ENCODE measurements at regions not wholly inside any gene's neighbourhood (a gene's known extent, or its start where the extent isn't known, plus 50 kb on each side); places are given as distances from the start of the nearest gene placed in this dataset.
"Not testable (repeated sequence)": the region's sequence is repeated elsewhere in the genome, so short reads cannot be mapped to it uniquely, and the experiment has no call there.

DNA sequence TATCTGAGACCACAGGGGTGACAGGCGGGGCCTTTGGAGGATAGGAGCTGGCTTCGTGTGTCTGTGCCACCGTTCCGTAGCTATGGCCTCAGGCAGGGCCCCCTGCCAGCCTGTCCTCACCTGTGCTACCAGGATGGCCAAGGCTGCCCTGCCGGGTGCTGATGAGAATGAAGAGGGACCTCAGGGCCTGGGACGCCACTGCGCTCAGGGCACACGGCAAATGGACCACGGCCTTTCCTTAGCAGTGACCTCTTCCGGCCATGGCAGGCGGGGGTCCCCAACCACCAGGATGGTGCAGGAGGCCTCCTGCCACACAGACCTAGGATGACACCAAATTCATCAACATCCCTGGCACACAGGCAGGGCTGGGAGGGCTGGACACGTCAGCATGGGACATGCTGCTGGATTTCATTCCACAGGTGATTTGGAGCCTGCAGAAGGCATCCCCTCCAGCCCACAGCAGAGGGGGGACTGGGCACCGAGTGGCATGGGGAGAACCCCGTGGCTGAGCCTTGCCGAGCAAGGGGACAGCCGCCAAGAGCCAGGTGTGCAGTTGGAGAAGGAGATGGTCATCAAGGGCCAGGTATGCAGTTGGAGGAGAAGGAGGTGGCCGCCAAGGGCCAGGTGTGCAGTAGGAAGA is 1321.0 kb downstream of the BRD1 start:
- no peak for DNase-seq (ENCODE audit: low read depth)

DNA sequence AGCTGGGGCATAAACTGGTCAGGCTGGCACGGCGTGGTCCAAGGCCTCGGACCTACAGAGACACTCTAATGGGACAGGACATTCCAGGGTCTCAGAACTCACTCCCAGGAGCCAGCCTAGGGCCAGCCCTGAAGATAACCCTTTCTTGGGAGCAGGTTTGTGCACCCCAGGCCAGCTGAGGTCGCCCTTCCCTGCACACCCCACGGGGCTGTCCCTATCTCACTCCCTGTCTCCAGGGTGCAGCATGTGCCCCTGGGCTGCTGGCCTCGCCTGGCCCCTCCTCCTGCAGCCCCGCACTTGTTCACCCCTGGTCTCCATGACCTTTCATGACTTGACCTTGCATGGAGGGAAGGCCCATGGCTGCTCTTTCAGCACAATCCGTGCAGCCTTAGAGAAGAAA is 1321.8 kb downstream of the BRD1 start:
- no peak for DNase-seq (ENCODE audit: low read depth)

GRCh38 chr22:48504519-48505140 is 1323.0 kb downstream of the BRD1 start:
- no peak for DNase-seq (ENCODE audit: low read depth)

GRCh38 chr22:48503876-48504275 is 1323.8 kb downstream of the BRD1 start:
- no peak for DNase-seq (ENCODE audit: low read depth)

DNA sequence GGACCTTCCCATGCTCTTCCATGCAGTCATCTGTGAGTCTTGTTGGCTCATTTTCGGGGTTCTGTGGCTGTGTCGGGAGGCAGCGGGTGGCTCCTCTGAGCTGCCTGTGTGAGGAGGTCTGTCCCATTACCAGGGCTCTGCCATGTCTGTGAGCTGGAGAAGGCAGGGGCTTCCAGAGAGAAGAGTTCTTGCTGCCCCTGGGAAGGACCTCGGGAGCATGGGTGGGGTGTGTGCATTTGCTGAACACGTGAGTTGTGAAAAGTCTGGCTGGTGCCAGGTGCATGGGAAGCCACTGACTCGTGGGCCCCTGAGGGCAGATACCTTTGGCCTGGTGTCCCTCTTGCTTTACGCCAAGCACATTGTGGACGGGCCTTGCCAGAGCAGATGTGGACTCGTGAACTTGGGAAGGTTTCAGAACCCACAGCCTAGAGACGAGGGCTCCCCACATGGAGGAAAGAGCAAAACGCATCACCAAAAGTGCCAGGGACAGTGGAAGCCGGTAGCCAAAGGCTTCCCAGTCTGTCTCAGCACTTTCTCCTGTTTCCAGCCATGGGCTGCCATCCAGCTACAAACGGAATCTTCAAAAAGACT is 1324.5 kb downstream of the BRD1 start:
- no peak for DNase-seq (ENCODE audit: low read depth)

DNA sequence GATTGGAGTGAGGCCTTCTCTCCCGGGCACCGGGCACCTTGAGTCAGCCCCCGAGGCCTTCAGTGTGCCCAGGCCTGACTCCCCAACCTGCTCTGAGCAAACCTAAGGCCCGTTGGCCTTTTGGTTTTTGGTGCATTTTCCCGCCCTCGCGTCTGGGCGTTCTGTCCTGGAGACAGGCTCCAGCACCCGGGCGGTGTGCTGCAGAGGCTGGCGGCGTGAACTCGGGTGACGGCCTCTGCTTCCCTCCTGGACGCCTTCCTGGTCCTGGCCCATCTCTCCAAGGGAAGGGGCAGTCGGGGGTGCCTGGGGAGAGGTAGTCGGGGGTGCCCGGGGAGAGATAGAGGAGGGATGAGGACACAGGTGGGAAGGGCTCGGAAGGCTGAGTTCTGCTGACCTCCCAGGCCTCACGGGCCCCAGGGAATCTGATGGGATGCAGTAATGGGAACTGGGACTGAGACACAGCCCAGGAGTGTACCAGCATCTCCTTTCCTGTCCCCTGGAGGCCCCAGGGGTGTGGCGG is 1326.4 kb downstream of the BRD1 start:
- no peak for DNase-seq (ENCODE audit: low read depth)

DNA sequence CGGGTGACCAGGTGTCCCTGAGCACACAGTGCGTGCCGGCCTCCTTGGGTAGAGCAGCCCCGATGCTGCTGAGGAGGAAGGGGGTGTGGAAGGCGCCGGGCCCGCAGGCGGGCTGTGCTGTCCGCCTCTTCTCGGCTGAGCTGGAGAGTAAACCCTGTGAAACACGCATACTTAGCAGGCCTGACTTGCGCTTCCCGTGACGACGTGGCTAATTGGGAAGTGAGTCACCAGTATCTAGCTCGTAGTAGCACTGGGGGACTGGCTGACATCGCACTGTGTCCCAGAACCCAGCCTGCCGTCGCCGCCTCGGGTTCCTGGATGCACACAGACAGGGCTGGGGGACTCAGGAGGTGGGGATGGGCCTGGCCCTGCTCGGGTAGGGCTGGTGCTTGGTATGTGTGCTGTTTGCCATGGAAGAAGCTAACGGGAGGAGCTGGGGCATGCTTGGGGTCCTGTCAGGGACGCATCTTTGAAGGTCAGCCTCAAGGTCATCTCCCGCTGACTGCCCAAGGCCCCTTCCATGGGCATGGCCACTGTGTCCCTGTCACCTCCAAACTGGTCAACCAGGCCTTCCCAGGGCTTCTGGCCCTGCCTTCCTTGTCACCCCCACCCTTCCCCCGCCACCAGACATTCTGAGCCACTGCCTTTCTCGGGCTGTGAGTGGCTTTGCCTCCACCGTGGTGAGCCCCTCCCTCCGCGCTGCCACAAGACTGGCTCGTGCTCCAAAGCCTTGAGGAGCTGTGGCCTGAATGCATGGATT is 1327.0 kb downstream of the BRD1 start:
- no peak for DNase-seq (ENCODE audit: low read depth)

- DNase-seq (ENCODE audit: low read depth): no peak
These were observed 1327.9 kb downstream of the BRD1 start for GRCh38 chr22:48499456-48500425.

DNA sequence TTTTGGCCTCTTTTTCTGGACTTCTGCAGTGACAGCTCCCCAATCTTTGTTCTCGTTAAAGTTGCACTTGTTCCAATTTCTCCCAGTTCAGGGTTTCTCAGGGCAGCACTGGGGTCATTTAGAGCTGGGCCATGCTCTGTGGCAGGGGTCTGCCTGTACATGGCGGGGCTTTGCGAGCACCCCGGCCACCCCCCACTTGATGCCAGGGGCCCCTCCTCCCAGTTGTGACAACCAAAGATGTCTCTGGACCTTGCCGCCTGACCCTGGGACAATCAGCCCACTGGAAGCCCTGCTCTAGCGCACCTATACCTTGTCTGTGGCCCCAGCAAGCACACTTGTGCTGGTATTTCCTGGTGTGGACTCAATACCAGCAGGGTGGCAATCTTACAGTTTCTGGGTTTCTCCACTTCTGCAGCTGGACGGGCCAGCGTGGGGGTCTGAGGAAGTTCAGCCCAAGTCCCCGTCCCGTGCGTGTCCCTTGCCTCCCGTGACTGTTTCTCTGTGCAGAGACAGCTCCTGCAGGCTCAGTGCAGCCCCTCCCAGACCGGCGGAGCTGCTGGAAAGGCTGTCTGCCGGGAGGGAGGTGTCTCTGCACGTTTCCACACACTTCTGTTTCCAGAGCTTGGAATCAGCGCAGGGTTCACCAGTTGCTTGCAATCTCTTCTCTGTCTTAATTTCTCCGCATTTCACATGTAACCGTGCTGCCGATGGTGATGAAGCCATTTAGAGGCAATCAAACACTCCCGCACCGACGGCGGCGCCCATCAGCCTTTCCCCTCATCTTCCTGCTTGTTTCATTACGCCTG is 1328.9 kb downstream of the BRD1 start:
- DNase-seq (ENCODE audit: low read depth): no peak

DNA sequence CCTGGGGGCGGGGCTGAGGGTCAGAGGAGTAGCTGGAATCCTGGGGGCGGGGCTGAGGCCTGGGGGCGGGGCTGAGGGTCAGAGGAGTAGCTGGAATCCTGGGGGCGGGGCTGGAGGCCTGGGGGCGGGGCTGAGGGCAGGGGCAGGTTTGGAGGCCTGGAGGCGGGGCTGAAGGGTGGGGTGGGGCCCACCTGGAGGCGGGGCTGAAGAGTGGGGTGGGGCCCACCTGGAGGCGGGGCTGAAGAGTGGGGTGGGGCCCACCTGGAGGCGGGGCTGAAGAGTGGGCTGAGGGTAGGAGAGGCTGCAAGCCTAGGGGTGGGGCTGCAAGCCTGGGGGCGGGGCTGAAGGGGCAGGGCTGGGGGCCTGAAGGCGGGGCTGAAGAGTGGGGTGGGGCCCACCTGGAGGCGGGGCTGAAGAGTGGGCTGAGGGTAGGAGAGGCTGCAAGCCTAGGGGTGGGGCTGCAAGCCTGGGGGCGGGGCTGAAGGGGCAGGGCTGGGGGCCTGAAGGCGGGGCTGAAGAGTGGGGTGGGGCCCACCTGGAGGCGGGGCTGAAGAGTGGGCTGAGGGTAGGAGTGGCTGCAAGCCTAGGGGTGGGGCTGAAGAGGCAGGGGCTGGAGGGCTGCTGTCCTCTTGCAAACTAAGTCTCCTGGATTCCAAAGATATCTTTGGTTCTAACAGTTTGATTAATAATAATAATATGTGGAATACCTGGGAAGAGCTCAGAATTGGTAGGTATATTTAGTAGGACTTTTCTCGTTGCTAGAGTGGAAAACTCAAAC is 1329.7 kb downstream of the BRD1 start:
- DNase-seq (ENCODE audit: low read depth): not testable (repeated sequence)

DNA sequence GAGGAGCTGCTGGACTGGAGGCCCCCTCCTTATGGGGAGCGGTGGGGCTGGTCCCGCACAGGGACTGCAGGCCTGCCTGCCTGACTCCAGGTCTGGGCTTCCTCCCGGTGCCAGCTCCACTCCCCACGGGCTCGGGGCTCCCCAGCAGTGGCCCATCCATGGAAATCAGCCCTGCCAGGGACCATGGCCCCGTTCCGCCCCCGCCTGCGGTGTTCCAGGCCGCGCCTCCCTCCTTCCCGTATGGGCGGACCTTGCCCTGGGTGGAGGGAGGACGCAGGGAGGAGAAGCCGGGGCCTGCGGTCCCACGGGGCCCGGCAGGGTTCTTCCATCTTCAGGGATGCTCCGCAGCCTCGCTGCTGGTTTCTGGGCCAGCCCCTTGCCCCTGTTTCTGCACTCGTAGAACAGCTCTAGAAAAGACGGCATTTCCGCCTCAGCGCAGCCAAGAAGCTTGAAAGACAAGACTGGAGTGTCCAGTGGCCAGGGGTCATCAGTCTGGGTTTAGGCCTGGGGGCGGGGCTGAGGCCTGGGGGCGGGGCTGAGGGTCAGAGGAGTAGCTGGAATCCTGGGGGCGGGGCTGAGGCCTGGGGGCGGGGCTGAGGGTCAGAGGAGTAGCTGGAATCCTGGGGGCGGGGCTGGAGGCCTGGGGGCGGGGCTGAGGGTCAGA is 1330.6 kb downstream of the BRD1 start:
- DNase-seq (ENCODE audit: low read depth): no peak

DNA sequence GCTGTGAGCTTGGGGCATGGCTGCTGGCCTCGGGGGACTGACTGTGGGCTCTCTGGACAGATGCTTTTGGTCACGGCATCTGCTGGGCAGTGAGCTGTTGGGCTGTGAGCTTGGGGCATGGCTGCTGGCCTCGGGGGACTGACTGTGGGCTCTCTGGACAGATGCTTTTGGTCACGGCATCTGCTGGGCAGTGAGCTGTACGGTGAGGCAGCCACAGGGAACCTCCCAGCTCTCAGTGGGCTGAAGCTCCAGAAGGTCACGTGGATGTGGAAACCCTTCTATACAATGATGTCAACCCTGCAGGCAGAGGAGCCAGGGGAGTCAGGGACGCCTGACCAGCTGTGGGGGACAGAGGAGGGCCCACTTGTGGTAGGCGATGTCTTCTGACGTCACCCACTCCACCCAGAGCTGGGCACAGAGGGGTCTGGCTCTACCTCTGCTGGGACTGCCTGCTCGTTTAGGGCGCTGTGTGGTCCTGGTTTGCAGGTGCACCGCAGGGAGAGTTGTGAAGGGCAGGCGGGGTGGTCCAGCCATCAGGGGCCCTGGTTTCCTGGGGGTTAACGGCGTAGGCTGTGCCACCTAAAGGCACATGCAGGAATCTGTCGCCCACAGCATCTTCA is 1331.3 kb downstream of the BRD1 start:
- DNase-seq (ENCODE audit: low read depth): no peak

GRCh38 chr22:48495751-48496080 is 1332.0 kb downstream of the BRD1 start:
- DNase-seq (ENCODE audit: low read depth): no peak

DNA sequence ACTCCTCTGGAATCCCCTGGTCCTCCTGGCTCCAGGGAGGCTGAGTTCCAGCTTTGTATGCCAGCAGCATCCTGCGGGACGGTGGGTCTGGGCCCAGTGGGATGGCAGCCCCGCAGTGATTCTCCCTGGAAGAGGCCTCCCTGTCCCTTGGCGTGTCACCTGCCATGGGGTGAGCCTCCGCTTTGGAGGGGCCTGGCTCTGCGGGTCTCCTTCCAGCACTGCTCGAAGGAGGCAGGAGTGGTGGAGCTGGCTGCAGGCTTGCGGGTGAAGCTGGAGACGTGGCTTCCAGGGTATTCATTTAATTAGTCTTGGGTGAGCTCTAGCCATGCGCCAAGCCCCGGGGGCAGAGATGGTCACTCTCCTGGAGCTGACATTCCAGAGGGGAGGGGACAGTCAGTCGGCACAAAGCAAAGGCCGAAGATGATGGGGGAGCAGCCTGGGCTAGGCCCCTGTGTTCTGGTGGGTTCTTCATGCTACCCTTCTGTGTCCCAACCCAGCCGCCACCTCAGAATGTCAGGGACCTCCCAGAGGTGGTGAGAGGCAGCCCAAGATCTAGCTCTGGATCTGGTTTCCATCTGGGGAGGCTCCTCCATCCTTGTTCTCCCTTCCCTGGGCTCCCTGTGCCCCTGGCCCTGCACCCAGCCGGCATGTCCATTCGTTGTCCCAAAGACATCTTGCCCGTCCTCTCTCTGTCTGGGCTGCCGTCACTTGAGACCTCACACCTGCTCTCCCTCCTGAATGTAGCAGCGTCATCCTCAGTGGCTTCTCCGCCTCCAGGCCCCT is 1332.5 kb downstream of the BRD1 start:
- no peak for DNase-seq (ENCODE audit: low read depth)

- no peak for DNase-seq (ENCODE audit: low read depth)
These were observed 1333.3 kb downstream of the BRD1 start for GRCh38 chr22:48494256-48494967.

DNA sequence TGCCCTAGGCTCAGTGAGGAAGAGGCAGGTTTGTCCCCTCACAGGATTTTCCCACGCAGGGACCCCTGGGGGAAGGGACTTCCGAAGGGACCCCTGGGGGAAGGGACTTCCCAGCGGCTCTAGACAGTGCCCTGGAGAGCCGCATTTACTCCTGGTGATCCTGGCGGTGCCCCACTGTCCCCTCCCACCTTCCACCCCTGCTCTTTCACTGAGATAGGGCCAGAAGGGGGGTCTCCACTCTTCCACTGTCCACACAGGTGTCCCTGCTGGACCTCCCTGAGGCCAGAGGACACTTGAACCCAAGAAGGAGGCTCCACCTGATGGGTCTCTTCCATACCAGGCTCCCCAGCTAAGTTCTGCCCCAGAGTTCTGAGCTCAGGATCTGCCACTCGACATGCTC is 1333.9 kb downstream of the BRD1 start:
- DNase-seq (ENCODE audit: low read depth): no peak

Data from stimulated activated CD8-positive, alpha-beta memory T cell treated with anti-CD3 and anti-CD28 coated beads, Interleukin-12 subunit alpha, Interleukin-12 subunit beta, amount 100 ng/mL, for 4 hours (primary cell).